ENCODE measurements at regions not wholly inside any gene's neighbourhood (a gene's known extent, or its start where the extent isn't known, plus 50 kb on each side); places are given as distances from the start of the nearest gene placed in this dataset.

DNA sequence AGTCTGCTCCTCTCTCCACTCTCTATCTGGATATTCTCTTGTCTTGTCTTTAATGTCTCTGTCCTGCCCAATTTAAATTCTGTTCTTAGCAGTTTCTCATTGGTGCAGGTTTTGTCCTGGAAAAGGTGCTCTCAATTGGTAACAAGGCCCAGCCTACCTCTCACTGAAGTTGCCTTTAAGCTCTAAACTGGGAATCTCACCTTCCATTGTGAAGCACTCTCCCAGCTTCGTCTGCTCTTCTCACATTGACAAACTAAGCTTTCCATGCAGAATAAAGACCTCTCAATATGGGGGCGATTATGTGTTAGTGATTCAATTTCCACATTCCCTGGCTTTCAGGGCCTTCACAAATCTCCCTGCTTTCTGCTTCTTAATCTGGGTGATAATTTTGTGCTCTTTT, 1712.2 kb downstream of the GRIK2 start:
- no peak overlapping the region for H4K5ac ChIP-seq (ENCODE audit: insufficient read length, low read depth, low read length)
- H3K56ac ChIP-seq (replicated peaks; ENCODE audit: insufficient read length, low read depth, low read length), result no peak overlapping the region
- no peak overlapping the region for H3K27ac ChIP-seq (ENCODE audit: low read depth, low read length)
- no peak overlapping the region for H2AK5ac ChIP-seq (ENCODE audit: low read depth, low read length)
- H2BK5ac ChIP-seq (ENCODE audit: low read depth, low read length), result no peak overlapping the region
- WGBS, 2 experiments (ENCODE audit: extremely low coverage in 1 of 2, insufficient coverage in 1 of 2, insufficient read length in 1 of 2, insufficient replicate concordance in 2 of 2, low coverage in 1 of 2, low lambda C conversion rate in 2 of 2, missing lambda C conversion rate in 1 of 2), result 42% methylated on average over 2 of the region's 2 CpGs; no CpG with 5 or more reads in 1 of the 2 experiments
- no peaks in the 10 kb centered on the region for H3K27me3 ChIP-seq (replicated peaks in 1 of 4; ENCODE audit: control insufficient read depth in 3 of 4, extremely low read depth in 1 of 4, insufficient read depth in 3 of 4, low read length in 3 of 4)
- H3K23ac ChIP-seq (ENCODE audit: insufficient read length), result no peak overlapping the region
- H3K4me2 ChIP-seq (ENCODE audit: insufficient read depth in 1 of 2, low read depth in 2 of 2, low read length in 2 of 2), result no peak overlapping the region
- H3K14ac ChIP-seq (ENCODE audit: insufficient read length), result no peak overlapping the region
- no peaks in the 10 kb centered on the region for H3K9me3 ChIP-seq (ENCODE audit: insufficient read depth in 2 of 2, low read depth in 1 of 2, low read length in 1 of 2)
- H3K18ac ChIP-seq (ENCODE audit: extremely low read depth, low read length), result no peak overlapping the region; the same call in 1 of the 2 replicates
- H3K23me2 ChIP-seq (ENCODE audit: low read depth, low read length), result no peaks in the 10 kb centered on the region
- no peaks in the 10 kb centered on the region for H3K79me2 ChIP-seq (ENCODE audit: control insufficient read depth in 1 of 2, insufficient read depth in 2 of 2, low read length in 2 of 2)
- H2BK15ac ChIP-seq (ENCODE audit: low read length), result no peak overlapping the region
- DNase-seq (ENCODE audit: low read depth in 1 of 2, low spot score in 2 of 2), result no peak
- peak; percentile 87 for FAIRE-seq
- H3K4me3 ChIP-seq (ENCODE audit: extremely low read depth in 1 of 4, insufficient read depth in 2 of 4, low read depth in 3 of 4, low read length in 4 of 4), result no peak overlapping the region
- no peak overlapping the region for H3K4ac ChIP-seq (replicated peaks; ENCODE audit: insufficient read length, low read depth, low read length)
- no peak overlapping the region for H2BK120ac ChIP-seq (replicated peaks; ENCODE audit: low read depth, low read length)
- ChIA-PET CTCF (ENCODE audit: partially characterized antibody) (interaction anchor here (0.9 to 1.1 kb wide), 2 partner anchors 17 to 18 kb away, joined by 3 read pairs; no protein-coding TSS in a partner anchor), POLR2A (ENCODE audit: partially characterized antibody) (no interaction called here)
- no peaks in the 10 kb centered on the region for H4K20me1 ChIP-seq (replicated peaks in 1 of 2; ENCODE audit: control insufficient read depth in 1 of 2, insufficient read depth in 2 of 2, low read length in 2 of 2)
- no peaks in the 10 kb centered on the region; a peak in 1 of 7 replicates for H3K4me1 ChIP-seq (replicated peaks in 1 of 4; ENCODE audit: control insufficient read depth in 3 of 4, insufficient read depth in 4 of 4, low read length in 3 of 4)
- no peak overlapping the region for H2BK12ac ChIP-seq (ENCODE audit: low read depth, low read length)
- no peak overlapping the region for H2BK20ac ChIP-seq (ENCODE audit: low read length)
- H2AFZ ChIP-seq (ENCODE audit: low read length), result 0 out of 2 replicates have a peak overlapping the region, but pooled peaks have one; percentile 6
- no peaks in the 10 kb centered on the region; a peak in 1 of 8 replicates for H3K36me3 ChIP-seq (ENCODE audit: control insufficient read depth in 2 of 4, insufficient read depth in 4 of 4, low read length in 3 of 4)
- H4K91ac ChIP-seq (replicated peaks; ENCODE audit: insufficient read length, low read length), result no peak overlapping the region
- H4K8ac ChIP-seq (ENCODE audit: extremely low read depth, insufficient read depth, low read length), result no peak overlapping the region
- H3K9ac ChIP-seq (replicated peaks in 1 of 4; ENCODE audit: extremely low read depth in 1 of 4, low read depth in 3 of 4, low read length in 3 of 4), result no peak overlapping the region
- no peaks in the 10 kb centered on the region for H3K79me1 ChIP-seq (ENCODE audit: low read depth, low read length)
- TF ChIP-seq RFX5 (IDR thresholded peaks at IDR 0.05; ENCODE audit: borderline replicate concordance, low read depth, low read length) (no peak), CREB1 (IDR thresholded peaks at IDR 0.05) (no peak), MAX (IDR thresholded peaks at IDR 0.05) (no peak), SP4 (IDR thresholded peaks at IDR 0.05; ENCODE audit: low read length) (no peak), CEBPB (IDR thresholded peaks at IDR 0.05; ENCODE audit: low read depth, low read length) (no peak), JUND (IDR thresholded peaks at IDR 0.05; ENCODE audit: low read length) (no peak), NANOG (IDR thresholded peaks at IDR 0.05; ENCODE audit: insufficient read depth, low read depth, low read length, poor library complexity, severe bottlenecking) (no peak)

Data from H1 (cell line).